ENCODE measurements at regions not wholly inside any gene's neighbourhood (a gene's known extent, or its start where the extent isn't known, plus 50 kb on each side); places are given as distances from the start of the nearest gene placed in this dataset.

DNA sequence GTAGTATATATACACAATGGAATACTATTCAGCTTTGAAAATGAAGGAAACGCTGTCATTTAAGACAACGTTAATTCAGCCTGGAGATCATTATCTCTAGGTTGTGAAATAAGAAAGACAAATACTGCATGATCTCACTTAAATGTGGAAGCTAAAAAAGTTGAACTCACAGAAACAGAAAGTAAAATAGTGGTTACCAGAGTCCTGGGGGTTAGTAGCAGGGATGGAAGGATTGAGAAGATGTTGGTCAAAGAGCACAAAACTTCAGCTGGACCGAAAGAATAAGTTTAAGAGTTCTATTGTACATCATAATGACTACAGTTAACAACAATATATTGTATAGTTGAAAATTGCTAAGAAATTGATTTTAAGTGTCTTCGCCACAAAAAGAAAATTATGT, 670.3 kb downstream of the NR4A2 start:
- H3K4me3 Mint-ChIP-seq, result no peak overlapping the region
- no peaks in the 10 kb centered on the region for H3K36me3 Mint-ChIP-seq
- peaks cover 0 to 2% (median 0%) of the 10 kb centered on the region in 3 donors for H3K27me3 Mint-ChIP-seq (ENCODE audit: low read depth in 3 of 3)
- no peaks in the 10 kb centered on the region for H3K4me1 Mint-ChIP-seq
- DNase-seq, result no peak
- H3K27ac Mint-ChIP-seq, result no peak overlapping the region
- H3K9me3 Mint-ChIP-seq, result peaks cover 0 to 21% (median 10%) of the 10 kb centered on the region in 6 donors

DNA sequence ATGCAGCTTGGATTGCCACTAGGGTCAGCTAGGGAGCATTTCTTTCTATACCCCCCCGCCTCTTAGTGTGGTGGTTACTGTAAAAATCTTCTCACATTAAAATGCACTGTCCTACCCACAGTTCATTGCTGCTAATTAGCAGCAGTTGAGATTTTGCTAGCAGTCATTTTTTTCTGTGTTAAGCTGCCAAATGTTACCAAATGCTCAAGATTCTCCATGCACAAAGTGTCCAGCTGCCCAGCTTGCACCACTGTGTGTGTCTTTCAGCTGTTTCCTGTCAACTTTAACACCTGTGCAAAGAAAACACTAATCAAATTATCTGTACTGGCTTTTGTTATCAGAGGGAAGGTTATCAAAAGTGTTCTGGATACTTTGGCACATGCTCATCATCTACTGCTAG, 679.3 kb downstream of the NR4A2 start:
- Mint-ChIP-seq H3K27me3 (ENCODE audit: low read depth in 3 of 3) (peaks cover 0 to 3% (median 0%) of the 10 kb centered on the region in 3 donors), H3K27ac (no peak overlapping the region), H3K9me3 (peaks cover 0 to 13% (median 3%) of the 10 kb centered on the region in 6 donors), H3K4me3 (no peak overlapping the region), H3K4me1 (no peaks in the 10 kb centered on the region), H3K36me3 (no peaks in the 10 kb centered on the region)
- no peak for DNase-seq

DNA sequence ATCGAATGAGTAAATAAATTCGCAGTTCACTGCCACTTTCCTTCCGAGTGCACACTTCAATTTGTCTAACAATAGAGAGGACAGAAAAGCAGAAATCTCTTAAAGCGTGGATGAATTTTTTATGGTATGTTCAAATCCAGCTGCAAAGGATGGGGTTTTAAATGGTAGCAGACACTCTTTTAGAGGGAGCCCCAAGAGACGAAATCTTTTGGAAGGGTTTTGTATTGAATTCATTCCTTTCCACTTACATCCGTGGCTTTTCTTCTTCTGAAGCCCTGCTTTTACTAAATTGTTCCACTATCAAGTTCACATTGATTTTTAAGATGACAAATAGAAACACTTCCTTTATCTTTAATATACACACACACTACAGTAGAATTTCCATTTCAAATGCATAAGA, 680.7 kb downstream of the NR4A2 start:
- Mint-ChIP-seq H3K27me3 (ENCODE audit: low read depth in 3 of 3) (peaks cover 0 to 3% (median 2%) of the 10 kb centered on the region in 3 donors), H3K4me3 (no peak overlapping the region), H3K27ac (no peak overlapping the region), H3K9me3 (peaks cover 1 to 20% (median 8%) of the 10 kb centered on the region in 6 donors), H3K36me3 (no peaks in the 10 kb centered on the region), H3K4me1 (no peaks in the 10 kb centered on the region)
- no peak for DNase-seq

DNA sequence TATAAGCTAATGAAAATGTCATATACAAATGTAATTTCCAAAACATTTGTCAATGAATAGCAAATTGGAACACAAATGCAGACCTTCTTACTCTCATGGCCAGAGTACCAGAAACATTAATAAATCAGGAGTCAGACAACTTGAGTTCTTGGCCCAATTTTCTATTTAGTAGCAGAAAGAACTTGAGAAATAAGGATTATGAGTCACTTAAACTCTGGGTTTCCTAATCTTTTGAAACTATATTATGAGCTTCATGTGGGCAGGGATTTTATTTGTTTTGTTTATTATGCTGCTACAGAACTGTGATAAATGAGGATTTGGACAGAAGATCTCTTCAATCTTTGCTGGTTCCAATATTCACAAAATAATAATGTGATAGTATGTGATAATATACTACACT, 686.7 kb downstream of the NR4A2 start:
- no peak for DNase-seq
- peaks cover 0 to 2% (median 1%) of the 10 kb centered on the region in 3 donors for H3K27me3 Mint-ChIP-seq (ENCODE audit: low read depth in 3 of 3)
- no peak overlapping the region for H3K27ac Mint-ChIP-seq
- no peaks in the 10 kb centered on the region for H3K36me3 Mint-ChIP-seq
- H3K4me1 Mint-ChIP-seq, result no peaks in the 10 kb centered on the region
- H3K4me3 Mint-ChIP-seq, result no peak overlapping the region
- H3K9me3 Mint-ChIP-seq, result peaks cover 8 to 32% (median 18%) of the 10 kb centered on the region in 6 donors

DNA sequence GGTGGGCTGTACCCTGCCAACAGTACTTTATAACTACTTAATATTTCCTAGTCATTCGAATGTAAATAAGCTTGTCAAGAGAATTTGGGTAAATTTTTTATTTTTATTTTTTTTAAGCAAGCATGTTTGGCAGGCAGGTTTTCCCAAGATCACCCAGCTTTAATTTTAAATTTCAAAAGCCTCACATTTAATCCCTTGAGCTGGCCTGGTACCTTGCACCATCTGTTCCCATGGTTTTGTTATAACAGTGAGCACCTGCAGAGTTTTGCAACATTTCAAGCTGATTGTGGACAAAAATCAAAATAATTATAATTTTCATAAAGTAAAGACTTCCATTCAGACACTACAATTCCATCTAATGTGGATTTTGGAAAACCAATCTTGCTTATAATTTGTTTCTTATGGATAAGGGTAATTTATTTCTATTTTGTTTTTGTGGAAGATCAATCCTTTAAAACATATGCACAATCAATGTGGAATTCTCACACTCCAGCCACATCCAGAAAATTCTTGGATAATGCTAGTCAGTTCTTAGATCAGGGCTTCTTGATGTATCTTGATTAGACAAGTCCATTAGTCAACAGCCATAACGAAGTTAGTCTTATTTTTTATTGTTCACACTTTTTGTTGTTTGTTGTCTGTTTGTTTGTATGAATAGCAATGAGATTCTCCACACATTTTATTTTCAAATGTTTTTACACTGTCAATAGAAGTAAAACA, 689.3 kb downstream of the NR4A2 start:
- H3K4me1 Mint-ChIP-seq, result no peaks in the 10 kb centered on the region
- no peak overlapping the region for H3K27ac Mint-ChIP-seq
- H3K36me3 Mint-ChIP-seq, result no peaks in the 10 kb centered on the region
- no peak for DNase-seq
- peaks cover 9 to 29% (median 18%) of the 10 kb centered on the region in 6 donors for H3K9me3 Mint-ChIP-seq
- H3K27me3 Mint-ChIP-seq (ENCODE audit: low read depth in 3 of 3), result peaks cover 0 to 2% (median 0%) of the 10 kb centered on the region in 3 donors
- no peak overlapping the region for H3K4me3 Mint-ChIP-seq

DNA sequence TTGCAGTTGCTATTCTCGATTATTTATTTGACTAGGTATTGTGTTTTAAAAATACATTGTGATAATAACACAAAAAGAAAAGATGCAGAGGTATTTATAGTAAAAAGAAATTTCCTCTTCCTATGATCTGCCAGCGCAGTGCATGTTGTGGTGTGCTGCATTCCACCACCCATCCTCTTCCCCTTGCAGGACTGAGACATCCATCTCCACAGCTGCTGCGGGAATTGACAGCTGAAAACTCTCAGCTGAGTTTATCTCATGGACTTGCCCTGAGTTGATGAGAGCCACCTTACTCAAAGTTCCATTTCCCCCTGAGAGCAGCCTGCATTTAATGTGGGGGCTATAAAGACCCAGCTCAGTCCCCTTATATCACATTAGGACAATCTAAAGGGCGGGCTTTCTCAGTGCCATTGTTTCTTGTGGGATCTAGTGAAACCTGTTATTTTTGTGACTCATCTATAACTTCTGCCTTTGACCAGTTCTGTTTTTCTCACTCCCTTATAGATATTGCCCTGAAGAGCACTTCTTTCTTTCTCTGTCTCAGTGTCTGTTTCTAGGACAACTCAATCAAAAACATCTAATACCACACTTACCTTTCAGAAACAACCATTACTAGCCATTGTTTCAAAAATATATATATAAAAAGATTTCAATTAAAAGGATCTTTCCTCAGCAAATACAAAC, 698.5 kb downstream of the NR4A2 start:
- Mint-ChIP-seq H3K4me1 (no peaks in the 10 kb centered on the region), H3K9me3 (peaks cover 0 to 17% (median 3%) of the 10 kb centered on the region in 6 donors), H3K27ac (no peak overlapping the region), H3K36me3 (no peaks in the 10 kb centered on the region), H3K4me3 (no peak overlapping the region), H3K27me3 (ENCODE audit: low read depth in 3 of 3) (peaks cover 0 to 1% (median 0%) of the 10 kb centered on the region in 3 donors)
- no peak for DNase-seq

DNA sequence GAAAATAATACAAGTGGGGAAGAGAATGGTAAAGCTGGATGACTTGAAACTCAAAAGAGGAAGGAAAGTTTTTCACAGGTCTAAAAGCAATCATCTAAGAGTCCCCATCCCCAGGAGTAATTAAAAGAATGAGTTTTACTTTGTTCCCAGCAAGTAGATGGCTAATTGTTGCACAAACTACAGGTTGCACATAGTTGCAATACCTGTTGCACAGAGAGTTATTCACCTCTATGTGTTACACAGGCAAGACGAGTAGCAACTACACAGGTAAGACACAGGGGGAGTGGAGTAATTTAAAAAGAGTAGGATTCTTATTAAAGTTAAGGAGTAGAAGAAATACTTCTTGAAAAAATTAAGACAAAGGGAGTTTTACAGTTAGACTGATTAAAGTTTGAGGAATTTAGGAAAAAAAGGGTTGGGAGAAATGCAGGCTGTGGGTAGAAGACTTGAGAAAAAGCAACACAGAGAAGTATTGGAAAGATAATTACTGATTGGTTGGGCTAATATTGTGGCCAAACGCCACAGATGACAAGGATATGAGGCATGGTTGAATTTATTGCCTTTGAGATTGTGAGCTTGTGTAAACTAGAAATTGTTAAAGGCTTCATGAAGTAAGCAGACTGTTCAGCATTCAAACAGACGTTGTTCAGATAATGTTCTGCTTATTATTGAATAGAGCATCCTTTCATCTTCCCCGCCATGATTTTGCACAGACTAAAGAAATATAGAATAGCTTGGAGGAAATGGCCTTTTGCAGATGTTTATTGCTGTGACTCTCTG, 699.3 kb downstream of the NR4A2 start:
- H3K27ac Mint-ChIP-seq, result no peak overlapping the region
- no peak overlapping the region for H3K4me3 Mint-ChIP-seq
- peaks cover 0 to 20% (median 3%) of the 10 kb centered on the region in 6 donors for H3K9me3 Mint-ChIP-seq
- H3K36me3 Mint-ChIP-seq, result no peaks in the 10 kb centered on the region
- peaks cover 0 to 1% (median 0%) of the 10 kb centered on the region in 3 donors for H3K27me3 Mint-ChIP-seq (ENCODE audit: low read depth in 3 of 3)
- H3K4me1 Mint-ChIP-seq, result no peaks in the 10 kb centered on the region
- DNase-seq, result no peak

DNA sequence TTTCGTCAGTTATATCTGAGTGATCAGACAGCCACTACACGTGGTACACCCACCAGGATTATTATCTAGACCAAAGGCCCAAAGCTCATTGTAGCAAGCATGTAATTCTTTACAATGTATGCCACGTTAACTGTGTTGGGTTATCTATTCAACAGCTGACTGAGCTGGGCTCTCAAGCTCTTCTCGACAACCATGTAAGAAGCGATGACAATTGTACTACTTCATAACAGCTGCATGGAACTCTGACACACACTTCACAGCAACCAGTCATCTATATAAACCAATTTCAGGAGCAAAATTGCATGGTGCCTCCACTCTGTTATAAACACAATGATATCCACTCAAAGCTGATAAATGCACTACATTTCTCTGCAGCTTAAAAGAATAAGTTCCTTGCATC, 701.8 kb downstream of the NR4A2 start:
- Mint-ChIP-seq H3K9me3 (peaks cover 0 to 17% (median 4%) of the 10 kb centered on the region in 6 donors), H3K27ac (no peak overlapping the region), H3K36me3 (no peaks in the 10 kb centered on the region), H3K4me1 (no peaks in the 10 kb centered on the region), H3K27me3 (ENCODE audit: low read depth in 3 of 3) (no peaks in the 10 kb centered on the region), H3K4me3 (no peak overlapping the region)
- DNase-seq, result no peak

DNA sequence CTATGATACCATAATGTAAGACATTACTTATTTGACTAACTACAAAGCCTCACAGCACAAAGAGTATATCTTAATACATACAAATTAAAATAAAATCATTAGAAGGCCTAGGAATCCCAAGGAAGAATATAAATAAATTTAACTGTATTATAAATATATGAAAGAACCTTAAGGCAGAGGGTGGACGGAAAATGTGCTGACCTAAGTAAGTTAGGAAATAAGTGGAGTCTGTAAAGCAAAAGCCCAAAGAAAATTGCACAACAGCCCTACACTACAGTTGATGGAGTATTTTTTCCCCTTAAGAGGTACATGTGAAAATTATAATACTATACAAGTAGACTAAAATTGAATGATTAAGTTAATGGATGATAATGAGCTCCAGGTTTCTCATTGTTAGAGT, 710.1 kb downstream of the NR4A2 start:
- no peaks in the 10 kb centered on the region for H3K4me1 Mint-ChIP-seq
- no peak overlapping the region for H3K27ac Mint-ChIP-seq
- no peaks in the 10 kb centered on the region for H3K27me3 Mint-ChIP-seq (ENCODE audit: low read depth in 3 of 3)
- DNase-seq, result no peak
- no peak overlapping the region for H3K4me3 Mint-ChIP-seq
- no peaks in the 10 kb centered on the region for H3K36me3 Mint-ChIP-seq
- H3K9me3 Mint-ChIP-seq, result peaks cover 3 to 21% (median 10%) of the 10 kb centered on the region in 6 donors

DNA sequence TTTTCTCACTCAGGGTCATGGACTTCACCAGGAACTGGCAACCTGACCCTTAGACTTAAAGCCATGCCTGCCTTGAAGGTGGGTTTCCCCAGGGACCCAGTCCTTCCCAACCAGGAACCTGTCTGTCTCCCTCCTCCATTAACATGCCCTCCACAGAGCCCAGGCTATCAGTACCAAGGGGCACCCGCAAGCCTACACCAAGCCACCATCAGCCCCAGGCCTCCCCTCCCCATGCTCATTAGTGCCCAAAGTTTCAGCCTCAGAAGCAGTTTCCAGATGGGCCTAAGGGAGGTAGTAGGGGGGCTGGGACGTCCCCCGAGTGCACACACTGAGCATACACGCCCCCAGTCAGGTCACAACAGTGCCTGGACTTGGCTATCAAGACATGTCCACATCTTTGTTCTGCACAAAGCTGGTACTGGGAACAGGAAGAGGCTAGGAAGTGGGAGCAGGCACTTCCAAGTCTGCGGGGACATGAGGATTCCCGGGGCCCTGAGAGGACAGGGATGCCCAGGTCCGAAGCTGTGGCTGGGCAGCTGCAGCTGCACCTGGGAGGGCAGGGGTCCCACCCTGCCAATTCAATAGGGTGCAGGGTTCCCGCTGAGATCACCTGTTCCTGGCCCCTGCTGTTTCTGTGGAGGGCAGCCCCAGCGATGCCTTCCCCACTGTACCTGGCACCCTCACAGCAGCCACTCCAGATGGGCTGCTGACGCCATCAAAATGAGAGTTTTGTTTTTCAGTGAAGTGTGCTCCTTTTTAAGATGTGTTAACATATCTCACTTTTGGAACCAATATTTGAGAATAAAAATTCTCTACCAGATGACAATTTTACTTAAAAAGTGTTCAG, 731.4 kb downstream of the NR4A2 start:
- peaks cover 0 to 2% (median 0%) of the 10 kb centered on the region in 3 donors for H3K27me3 Mint-ChIP-seq (ENCODE audit: low read depth in 3 of 3)
- no peak for DNase-seq
- peaks cover 5 to 29% (median 16%) of the 10 kb centered on the region in 6 donors for H3K9me3 Mint-ChIP-seq
- no peak overlapping the region for H3K4me3 Mint-ChIP-seq
- no peak overlapping the region for H3K27ac Mint-ChIP-seq
- H3K4me1 Mint-ChIP-seq, result no peaks in the 10 kb centered on the region
- H3K36me3 Mint-ChIP-seq, result no peaks in the 10 kb centered on the region

DNA sequence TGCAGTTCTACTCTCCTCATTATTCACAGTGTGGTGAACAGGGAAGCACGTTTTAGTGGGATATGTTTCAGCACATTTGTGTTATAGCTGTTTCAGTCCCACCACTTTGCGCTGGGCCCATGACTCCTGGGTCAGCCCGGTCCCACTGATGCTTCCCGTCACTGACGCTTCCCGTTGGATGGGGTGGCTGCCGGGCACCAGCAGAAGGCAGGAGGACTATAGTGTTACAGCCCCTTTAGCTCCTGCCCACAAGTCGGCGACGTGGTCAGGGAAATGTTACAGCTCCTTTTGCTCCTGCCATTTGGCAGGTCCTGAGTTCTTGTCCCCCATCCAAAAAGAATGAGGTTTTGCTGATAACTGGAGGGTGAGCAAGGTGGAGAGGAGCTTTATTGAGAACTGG, 732.2 kb downstream of the NR4A2 start:
- H3K27ac Mint-ChIP-seq, result no peak overlapping the region
- no peak overlapping the region for H3K4me3 Mint-ChIP-seq
- H3K4me1 Mint-ChIP-seq, result no peaks in the 10 kb centered on the region
- H3K36me3 Mint-ChIP-seq, result no peaks in the 10 kb centered on the region
- DNase-seq, result no peak
- peaks cover 5 to 30% (median 19%) of the 10 kb centered on the region in 6 donors for H3K9me3 Mint-ChIP-seq
- H3K27me3 Mint-ChIP-seq (ENCODE audit: low read depth in 3 of 3), result peaks cover 0 to 2% (median 0%) of the 10 kb centered on the region in 3 donors

DNA sequence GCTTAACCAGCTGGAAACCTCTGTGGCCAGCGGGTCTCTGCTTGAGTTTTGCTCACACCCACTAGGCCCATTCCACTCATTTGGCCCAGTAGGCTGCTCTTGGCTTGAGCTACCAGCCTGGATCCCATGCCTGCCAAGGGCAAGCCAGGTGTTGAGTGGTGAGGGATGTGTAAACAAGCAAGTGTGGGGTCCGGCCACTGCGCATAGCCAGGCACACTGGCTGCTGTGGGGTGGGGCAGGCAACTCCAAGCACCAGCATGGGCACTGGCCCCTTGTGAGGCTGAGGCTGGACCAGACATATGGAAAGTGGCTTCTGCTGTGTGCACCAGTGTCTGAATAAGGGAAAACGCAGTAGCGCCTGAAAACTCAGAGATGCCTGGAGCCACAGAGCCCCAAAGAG, 732.7 kb downstream of the NR4A2 start:
- peaks cover 0 to 2% (median 0%) of the 10 kb centered on the region in 3 donors for H3K27me3 Mint-ChIP-seq (ENCODE audit: low read depth in 3 of 3)
- H3K4me1 Mint-ChIP-seq, result no peaks in the 10 kb centered on the region
- H3K36me3 Mint-ChIP-seq, result no peaks in the 10 kb centered on the region
- no peak overlapping the region for H3K27ac Mint-ChIP-seq
- H3K9me3 Mint-ChIP-seq, result peaks cover 5 to 29% (median 20%) of the 10 kb centered on the region in 6 donors
- DNase-seq, result no peak
- no peak overlapping the region for H3K4me3 Mint-ChIP-seq

DNA sequence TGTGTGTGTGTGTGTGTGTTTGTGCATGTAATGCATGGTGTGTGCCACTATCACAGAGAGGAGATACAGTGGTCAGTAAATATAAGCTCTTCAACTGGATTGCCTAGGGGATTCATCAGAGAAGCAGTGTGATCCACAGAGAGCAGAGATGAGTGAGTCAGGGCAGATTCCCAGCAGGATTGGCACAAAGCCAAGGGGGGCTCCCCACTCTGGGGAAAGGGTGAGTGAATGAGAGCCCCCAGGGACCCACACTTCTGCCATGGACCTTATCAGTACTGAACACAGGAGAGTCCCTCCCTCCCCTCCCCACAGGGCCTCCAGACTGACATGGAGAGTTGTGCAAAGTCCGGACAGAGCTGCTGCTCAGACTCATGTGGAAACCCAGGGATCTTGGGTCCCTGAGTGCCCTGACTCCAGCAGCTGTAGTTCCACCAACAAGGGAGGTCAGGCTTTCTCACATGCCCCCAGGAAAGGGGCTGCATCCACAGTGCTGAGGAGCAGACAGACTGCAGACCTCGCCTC, 748.8 kb downstream of the NR4A2 start:
- H3K4me1 Mint-ChIP-seq, result no peaks in the 10 kb centered on the region
- peaks cover 9 to 42% (median 24%) of the 10 kb centered on the region in 6 donors for H3K9me3 Mint-ChIP-seq
- DNase-seq, result no peak
- no peak overlapping the region for H3K4me3 Mint-ChIP-seq
- H3K27ac Mint-ChIP-seq, result no peak overlapping the region
- H3K27me3 Mint-ChIP-seq (ENCODE audit: low read depth in 3 of 3), result no peaks in the 10 kb centered on the region
- no peaks in the 10 kb centered on the region for H3K36me3 Mint-ChIP-seq

All from immature natural killer cell (primary cell).